ENCODE measurements at regions not wholly inside any gene's neighbourhood (a gene's known extent, or its start where the extent isn't known, plus 50 kb on each side); places are given as distances from the start of the nearest gene placed in this dataset.

DNA sequence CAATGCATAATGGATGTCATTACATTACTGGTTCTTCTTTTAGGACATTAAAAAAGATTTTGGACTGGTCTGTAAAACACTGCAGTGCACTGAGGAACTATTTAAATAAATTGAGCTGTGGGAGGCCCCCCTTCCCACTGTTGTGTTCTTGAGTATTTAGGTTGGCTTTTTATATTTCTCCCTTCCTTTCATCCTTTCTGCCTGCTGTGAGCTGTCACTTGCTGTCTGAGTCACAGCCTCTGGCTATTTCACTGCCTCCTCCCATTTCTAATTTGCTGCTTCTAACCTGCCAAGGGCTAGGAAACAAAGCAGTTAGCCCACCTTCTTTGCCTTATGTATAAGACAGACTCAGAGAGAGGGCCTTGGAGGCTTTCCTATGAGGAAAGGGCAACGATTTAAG lies 89.0 kb upstream of the FNDC3B start (continued):
- TF ChIP-seq NANOG (IDR thresholded peaks at IDR 0.05; ENCODE audit: borderline replicate concordance) (no peak), CREB1 (CRISPR knock-in tag; IDR thresholded peaks at IDR 0.05; ENCODE audit: low read depth) (no peak), ZNF331 (CRISPR knock-in tag; IDR thresholded peaks at IDR 0.05; ENCODE audit: low read depth) (no peak)

DNA sequence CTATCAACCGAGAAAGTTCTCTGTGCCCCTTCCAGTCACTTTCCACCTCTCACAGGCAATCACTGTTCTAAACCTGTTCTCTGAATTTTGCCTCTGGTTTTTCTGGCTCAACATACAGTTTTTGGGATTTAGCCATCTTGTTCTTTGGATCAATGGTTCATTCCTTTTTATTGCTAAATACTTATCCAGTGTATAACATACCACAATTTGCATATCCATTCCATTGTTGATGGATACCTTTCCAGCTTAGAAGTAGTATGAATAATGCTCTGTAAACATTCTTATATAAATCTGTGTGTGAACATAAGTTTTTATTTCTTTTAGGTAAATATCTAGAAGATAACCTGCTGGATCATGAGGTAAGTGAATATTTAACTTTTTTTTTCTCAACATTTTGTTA lies 87.8 kb upstream of the FNDC3B start:
- Histone ChIP-seq H3K4me1 (ENCODE audit: insufficient read depth) (peaks cover 16% of the 10 kb centered on the region), H3K4me2 (no peak overlapping the region), H3F3A (replicated peaks; ENCODE audit: low read depth) (no peaks in the 10 kb centered on the region), H3K9me2 (ENCODE audit: insufficient read depth) (no peaks in the 10 kb centered on the region), H3K27ac (ENCODE audit: low read depth) (no peak overlapping the region), H4K20me1 (replicated peaks; ENCODE audit: insufficient read depth) (no peaks in the 10 kb centered on the region), H3K4me3 (no peak overlapping the region), H2AFZ (no peak overlapping the region), H3K36me3 (ENCODE audit: insufficient read depth) (no peaks in the 10 kb centered on the region), H3K27me3 (ENCODE audit: insufficient read depth) (no peaks in the 10 kb centered on the region), H3K79me2 (replicated peaks; ENCODE audit: insufficient read depth) (no peaks in the 10 kb centered on the region)
- TF ChIP-seq ZNF331 (CRISPR knock-in tag; IDR thresholded peaks at IDR 0.05; ENCODE audit: low read depth), result no peak
- TF ChIP-seq STAT1 (IDR thresholded peaks at IDR 0.05; ENCODE audit: unreplicated experiment), result no peak
- TF ChIP-seq EZH2phosphoT487 (IDR thresholded peaks at IDR 0.05; ENCODE audit: unreplicated experiment), result no peak
- TF ChIP-seq NANOG (IDR thresholded peaks at IDR 0.05; ENCODE audit: borderline replicate concordance), result no peak
- TF ChIP-seq, protein P1, sequence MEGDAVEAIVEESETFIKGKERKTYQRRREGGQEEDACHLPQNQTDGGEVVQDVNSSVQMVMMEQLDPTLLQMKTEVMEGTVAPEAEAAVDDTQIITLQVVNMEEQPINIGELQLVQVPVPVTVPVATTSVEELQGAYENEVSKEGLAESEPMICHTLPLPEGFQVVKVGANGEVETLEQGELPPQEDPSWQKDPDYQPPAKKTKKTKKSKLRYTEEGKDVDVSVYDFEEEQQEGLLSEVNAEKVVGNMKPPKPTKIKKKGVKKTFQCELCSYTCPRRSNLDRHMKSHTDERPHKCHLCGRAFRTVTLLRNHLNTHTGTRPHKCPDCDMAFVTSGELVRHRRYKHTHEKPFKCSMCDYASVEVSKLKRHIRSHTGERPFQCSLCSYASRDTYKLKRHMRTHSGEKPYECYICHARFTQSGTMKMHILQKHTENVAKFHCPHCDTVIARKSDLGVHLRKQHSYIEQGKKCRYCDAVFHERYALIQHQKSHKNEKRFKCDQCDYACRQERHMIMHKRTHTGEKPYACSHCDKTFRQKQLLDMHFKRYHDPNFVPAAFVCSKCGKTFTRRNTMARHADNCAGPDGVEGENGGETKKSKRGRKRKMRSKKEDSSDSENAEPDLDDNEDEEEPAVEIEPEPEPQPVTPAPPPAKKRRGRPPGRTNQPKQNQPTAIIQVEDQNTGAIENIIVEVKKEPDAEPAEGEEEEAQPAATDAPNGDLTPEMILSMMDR (conservative IDR thresholded peaks at IDR 0.05; ENCODE audit: low read depth in 2 of 2), result no peak
- no peak for TF ChIP-seq EZH2 (IDR thresholded peaks at IDR 0.05; ENCODE audit: low read depth, unreplicated experiment)
- TF ChIP-seq, protein P2, sequence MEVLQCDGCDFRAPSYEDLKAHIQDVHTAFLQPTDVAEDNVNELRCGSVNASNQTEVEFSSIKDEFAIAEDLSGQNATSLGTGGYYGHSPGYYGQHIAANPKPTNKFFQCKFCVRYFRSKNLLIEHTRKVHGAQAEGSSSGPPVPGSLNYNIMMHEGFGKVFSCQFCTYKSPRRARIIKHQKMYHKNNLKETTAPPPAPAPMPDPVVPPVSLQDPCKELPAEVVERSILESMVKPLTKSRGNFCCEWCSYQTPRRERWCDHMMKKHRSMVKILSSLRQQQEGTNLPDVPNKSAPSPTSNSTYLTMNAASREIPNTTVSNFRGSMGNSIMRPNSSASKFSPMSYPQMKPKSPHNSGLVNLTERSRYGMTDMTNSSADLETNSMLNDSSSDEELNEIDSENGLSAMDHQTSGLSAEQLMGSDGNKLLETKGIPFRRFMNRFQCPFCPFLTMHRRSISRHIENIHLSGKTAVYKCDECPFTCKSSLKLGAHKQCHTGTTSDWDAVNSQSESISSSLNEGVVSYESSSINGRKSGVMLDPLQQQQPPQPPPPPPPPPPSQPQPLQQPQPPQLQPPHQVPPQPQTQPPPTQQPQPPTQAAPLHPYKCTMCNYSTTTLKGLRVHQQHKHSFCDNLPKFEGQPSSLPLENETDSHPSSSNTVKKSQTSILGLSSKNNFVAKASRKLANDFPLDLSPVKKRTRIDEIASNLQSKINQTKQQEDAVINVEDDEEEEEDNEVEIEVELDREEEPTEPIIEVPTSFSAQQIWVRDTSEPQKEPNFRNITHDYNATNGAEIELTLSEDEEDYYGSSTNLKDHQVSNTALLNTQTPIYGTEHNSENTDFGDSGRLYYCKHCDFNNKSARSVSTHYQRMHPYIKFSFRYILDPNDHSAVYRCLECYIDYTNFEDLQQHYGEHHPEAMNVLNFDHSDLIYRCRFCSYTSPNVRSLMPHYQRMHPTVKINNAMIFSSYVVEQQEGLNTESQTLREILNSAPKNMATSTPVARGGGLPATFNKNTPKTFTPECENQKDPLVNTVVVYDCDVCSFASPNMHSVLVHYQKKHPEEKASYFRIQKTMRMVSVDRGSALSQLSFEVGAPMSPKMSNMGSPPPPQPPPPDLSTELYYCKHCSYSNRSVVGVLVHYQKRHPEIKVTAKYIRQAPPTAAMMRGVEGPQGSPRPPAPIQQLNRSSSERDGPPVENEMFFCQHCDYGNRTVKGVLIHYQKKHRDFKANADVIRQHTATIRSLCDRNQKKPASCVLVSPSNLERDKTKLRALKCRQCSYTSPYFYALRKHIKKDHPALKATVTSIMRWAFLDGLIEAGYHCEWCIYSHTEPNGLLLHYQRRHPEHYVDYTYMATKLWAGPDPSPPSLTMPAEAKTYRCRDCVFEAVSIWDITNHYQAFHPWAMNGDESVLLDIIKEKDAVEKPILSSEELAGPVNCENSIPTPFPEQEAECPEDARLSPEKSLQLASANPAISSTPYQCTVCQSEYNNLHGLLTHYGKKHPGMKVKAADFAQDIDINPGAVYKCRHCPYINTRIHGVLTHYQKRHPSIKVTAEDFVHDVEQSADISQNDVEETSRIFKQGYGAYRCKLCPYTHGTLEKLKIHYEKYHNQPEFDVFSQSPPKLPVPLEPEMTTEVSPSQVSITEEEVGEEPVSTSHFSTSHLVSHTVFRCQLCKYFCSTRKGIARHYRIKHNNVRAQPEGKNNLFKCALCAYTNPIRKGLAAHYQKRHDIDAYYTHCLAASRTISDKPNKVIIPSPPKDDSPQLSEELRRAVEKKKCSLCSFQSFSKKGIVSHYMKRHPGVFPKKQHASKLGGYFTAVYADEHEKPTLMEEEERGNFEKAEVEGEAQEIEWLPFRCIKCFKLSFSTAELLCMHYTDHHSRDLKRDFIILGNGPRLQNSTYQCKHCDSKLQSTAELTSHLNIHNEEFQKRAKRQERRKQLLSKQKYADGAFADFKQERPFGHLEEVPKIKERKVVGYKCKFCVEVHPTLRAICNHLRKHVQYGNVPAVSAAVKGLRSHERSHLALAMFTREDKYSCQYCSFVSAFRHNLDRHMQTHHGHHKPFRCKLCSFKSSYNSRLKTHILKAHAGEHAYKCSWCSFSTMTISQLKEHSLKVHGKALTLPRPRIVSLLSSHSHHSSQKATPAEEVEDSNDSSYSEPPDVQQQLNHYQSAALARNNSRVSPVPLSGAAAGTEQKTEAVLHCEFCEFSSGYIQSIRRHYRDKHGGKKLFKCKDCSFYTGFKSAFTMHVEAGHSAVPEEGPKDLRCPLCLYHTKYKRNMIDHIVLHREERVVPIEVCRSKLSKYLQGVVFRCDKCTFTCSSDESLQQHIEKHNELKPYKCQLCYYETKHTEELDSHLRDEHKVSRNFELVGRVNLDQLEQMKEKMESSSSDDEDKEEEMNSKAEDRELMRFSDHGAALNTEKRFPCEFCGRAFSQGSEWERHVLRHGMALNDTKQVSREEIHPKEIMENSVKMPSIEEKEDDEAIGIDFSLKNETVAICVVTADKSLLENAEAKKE (CRISPR knock-in tag; IDR thresholded peaks at IDR 0.05), result no peak
- TF ChIP-seq, protein P3, sequence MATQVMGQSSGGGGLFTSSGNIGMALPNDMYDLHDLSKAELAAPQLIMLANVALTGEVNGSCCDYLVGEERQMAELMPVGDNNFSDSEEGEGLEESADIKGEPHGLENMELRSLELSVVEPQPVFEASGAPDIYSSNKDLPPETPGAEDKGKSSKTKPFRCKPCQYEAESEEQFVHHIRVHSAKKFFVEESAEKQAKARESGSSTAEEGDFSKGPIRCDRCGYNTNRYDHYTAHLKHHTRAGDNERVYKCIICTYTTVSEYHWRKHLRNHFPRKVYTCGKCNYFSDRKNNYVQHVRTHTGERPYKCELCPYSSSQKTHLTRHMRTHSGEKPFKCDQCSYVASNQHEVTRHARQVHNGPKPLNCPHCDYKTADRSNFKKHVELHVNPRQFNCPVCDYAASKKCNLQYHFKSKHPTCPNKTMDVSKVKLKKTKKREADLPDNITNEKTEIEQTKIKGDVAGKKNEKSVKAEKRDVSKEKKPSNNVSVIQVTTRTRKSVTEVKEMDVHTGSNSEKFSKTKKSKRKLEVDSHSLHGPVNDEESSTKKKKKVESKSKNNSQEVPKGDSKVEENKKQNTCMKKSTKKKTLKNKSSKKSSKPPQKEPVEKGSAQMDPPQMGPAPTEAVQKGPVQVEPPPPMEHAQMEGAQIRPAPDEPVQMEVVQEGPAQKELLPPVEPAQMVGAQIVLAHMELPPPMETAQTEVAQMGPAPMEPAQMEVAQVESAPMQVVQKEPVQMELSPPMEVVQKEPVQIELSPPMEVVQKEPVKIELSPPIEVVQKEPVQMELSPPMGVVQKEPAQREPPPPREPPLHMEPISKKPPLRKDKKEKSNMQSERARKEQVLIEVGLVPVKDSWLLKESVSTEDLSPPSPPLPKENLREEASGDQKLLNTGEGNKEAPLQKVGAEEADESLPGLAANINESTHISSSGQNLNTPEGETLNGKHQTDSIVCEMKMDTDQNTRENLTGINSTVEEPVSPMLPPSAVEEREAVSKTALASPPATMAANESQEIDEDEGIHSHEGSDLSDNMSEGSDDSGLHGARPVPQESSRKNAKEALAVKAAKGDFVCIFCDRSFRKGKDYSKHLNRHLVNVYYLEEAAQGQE (IDR thresholded peaks at IDR 0.05; ENCODE audit: unreplicated experiment), result no peak
- no peak for TF ChIP-seq CREB1 (CRISPR knock-in tag; IDR thresholded peaks at IDR 0.05; ENCODE audit: low read depth)
- TF ChIP-seq ZNF114 (CRISPR knock-in tag; IDR thresholded peaks at IDR 0.05), result no peak
- TF ChIP-seq POLR2AphosphoS5 (IDR thresholded peaks at IDR 0.05; ENCODE audit: low read depth), result no peak
- no peak for TF ChIP-seq JUNB (IDR thresholded peaks at IDR 0.05; ENCODE audit: unreplicated experiment)
- TF ChIP-seq, protein P4, sequence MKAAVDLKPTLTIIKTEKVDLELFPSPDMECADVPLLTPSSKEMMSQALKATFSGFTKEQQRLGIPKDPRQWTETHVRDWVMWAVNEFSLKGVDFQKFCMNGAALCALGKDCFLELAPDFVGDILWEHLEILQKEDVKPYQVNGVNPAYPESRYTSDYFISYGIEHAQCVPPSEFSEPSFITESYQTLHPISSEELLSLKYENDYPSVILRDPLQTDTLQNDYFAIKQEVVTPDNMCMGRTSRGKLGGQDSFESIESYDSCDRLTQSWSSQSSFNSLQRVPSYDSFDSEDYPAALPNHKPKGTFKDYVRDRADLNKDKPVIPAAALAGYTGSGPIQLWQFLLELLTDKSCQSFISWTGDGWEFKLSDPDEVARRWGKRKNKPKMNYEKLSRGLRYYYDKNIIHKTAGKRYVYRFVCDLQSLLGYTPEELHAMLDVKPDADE (IDR thresholded peaks at IDR 0.05), result no peak
- Mint-ChIP-seq H3K4me3 (no peak overlapping the region), H3K27me3 (ENCODE audit: insufficient read depth, low read depth, poor library complexity) (peaks cover 3% of the 10 kb centered on the region), H3K9me3 (no peaks in the 10 kb centered on the region), H3K36me3 (ENCODE audit: low read depth) (no peaks in the 10 kb centered on the region), H3K4me1 (peaks cover 17% of the 10 kb centered on the region; the same call in 2 of the 3 replicates), H3K27ac (no peak overlapping the region)
- no peak for ATAC-seq
- DNase-seq (ENCODE audit: low spot score), result no peak

Data from GM23338 (cell line).